SK-N-SH (cell line): ENCODE measurements at regions not wholly inside any gene's neighbourhood (a gene's known extent, or its start where the extent isn't known, plus 50 kb on each side); places are given as distances from the start of the nearest gene placed in this dataset.

Experiments used
- CTCF ChIA-PET: fragments of 300-600, 350-600 bp; formaldehyde crosslinking; extraction: SDS; loops from one replicate; lab custom pipeline; 2021; lab: Yijun Ruan, JAX
- POLR2A ChIA-PET: fragments of 350-600 bp; sonication (Branson Sonifier 250); formaldehyde crosslinking; extraction: SDS; loops from one replicate; lab custom pipeline; 2020; ENCODE audit warnings: antibody characterized with exemption, inconsistent platforms; lab: Yijun Ruan, JAX
- DNase-seq: peaks from one replicate; pipeline ENCODE4 v3.0.0; 2012
- H2AFZ ChIP-seq: fragments of 200-600 bp; sonication (generic); 2 replicates; pipeline ENCODE4 v1.8.1; 2016; ENCODE audit warnings: antibody characterized with exemption, mild to moderate bottlenecking, low read depth
- H3F3A ChIP-seq: fragments of 200-600 bp; sonication (generic); replicated peaks from 2 replicates; pipeline ENCODE3; 2016; ENCODE audit warnings: antibody characterized with exemption, mild to moderate bottlenecking; ENCODE audit not compliant: insufficient read depth
- H3K27ac ChIP-seq, 2 experiments: fragments of 200-500 bp in 1 of 2; fragments of 200-600 bp in 1 of 2; sonication (Bioruptor generic) in 1 of 2; sonication (generic), shearing (Covaris generic) in 1 of 2; 2 replicates each; pipeline versions ENCODE4 v1.5.1 to v1.6.1; 2014 to 2016; ENCODE audit warnings: low read depth in 2 of 2, inconsistent platforms in 1 of 2, low read length in 1 of 2, mild to moderate bottlenecking in 1 of 2, mixed read lengths in 1 of 2
- H3K27me3 ChIP-seq: fragments of 200-600 bp; sonication (generic), shearing (Covaris generic); 2 replicates; pipeline ENCODE4 v1.6.1; 2016; ENCODE audit warnings: mixed run types; ENCODE audit not compliant: insufficient read depth
- H3K36me3 ChIP-seq, 2 experiments: fragments of 200-500 bp in 1 of 2; fragments of 200-600 bp in 1 of 2; sonication (Bioruptor generic) in 1 of 2; sonication (generic) in 1 of 2; replicated peaks in 1 of 2; 2 replicates each; pipeline versions ENCODE3 to v1.5.1; 2014 to 2016; ENCODE audit warnings: low read length in 1 of 2, mild to moderate bottlenecking in 1 of 2; ENCODE audit not compliant: insufficient read depth in 2 of 2, control insufficient read depth in 1 of 2
- H3K4me1 ChIP-seq, 2 experiments: fragments of 200-500 bp in 1 of 2; fragments of 200-600 bp in 1 of 2; sonication (Bioruptor generic) in 1 of 2; sonication (generic), shearing (Covaris generic) in 1 of 2; 2 replicates each; pipeline versions ENCODE4 v1.5.1 to v1.6.1; 2014 to 2016; ENCODE audit warnings: low read depth in 1 of 2, low read length in 1 of 2, mixed run types in 1 of 2; ENCODE audit not compliant: insufficient read depth in 2 of 2, control insufficient read depth in 1 of 2
- H3K4me2 ChIP-seq: fragments of 200-600 bp; sonication (generic), shearing (Covaris generic); 2 replicates; pipeline ENCODE4 v1.6.1; 2017; ENCODE audit warnings: mixed run types
- H3K4me3 ChIP-seq, 2 experiments: fragments of 200-500 bp in 1 of 2; fragments of 200-600 bp in 1 of 2; sonication (Bioruptor generic) in 1 of 2; sonication (generic), shearing (Covaris generic) in 1 of 2; 2 replicates each; pipeline versions ENCODE4 v1.5.1 to v1.8.1; 2014 to 2016; ENCODE audit warnings: low read depth in 2 of 2, inconsistent platforms in 1 of 2, low read length in 1 of 2, mild to moderate bottlenecking in 1 of 2, mixed read lengths in 1 of 2, moderate library complexity in 1 of 2
- H3K79me2 ChIP-seq: fragments of 200-600 bp; sonication (generic); 2 replicates; pipeline ENCODE4 v1.8.1; 2017; ENCODE audit warnings: mild to moderate bottlenecking; ENCODE audit not compliant: insufficient read depth
- H3K9ac ChIP-seq: fragments of 200-600 bp; sonication (generic); 2 replicates; pipeline ENCODE4 v1.6.1; 2017; ENCODE audit warnings: mixed run types
- H3K9me2 ChIP-seq: fragments of 200-600 bp; sonication (generic); 2 replicates; pipeline ENCODE4 v1.6.1; 2017; ENCODE audit warnings: mixed run types
- H3K9me3 ChIP-seq: fragments of 200-600 bp; sonication (generic); 2 replicates; pipeline ENCODE4 v1.6.1; 2017; ENCODE audit warnings: mixed run types, mild to moderate bottlenecking, moderate library complexity
- H4K20me1 ChIP-seq: fragments of 200-600 bp; sonication (generic); 2 replicates; pipeline ENCODE4 v1.6.1; 2017; ENCODE audit warnings: mild to moderate bottlenecking, mixed run types; ENCODE audit not compliant: insufficient read depth
- CHD2 ChIP-seq: fragments of 150-350 bp; IDR thresholded peaks from 2 replicates; pipeline ENCODE4 v1.6.1; 2018; ENCODE audit warnings: low read length; ENCODE audit not compliant: partially characterized antibody
- CTCF ChIP-seq: fragments of 200-600 bp; sonication (generic); IDR thresholded peaks from 2 replicates; pipeline ENCODE4 v1.6.1; 2017; ENCODE audit warnings: antibody characterized with exemption, mild to moderate bottlenecking, moderate library complexity
- FOSL2 ChIP-seq: IDR thresholded peaks from 2 replicates; pipeline ENCODE4 v1.4.0; 2012; ENCODE audit warnings: low read depth, mild to moderate bottlenecking, moderate library complexity, borderline replicate concordance
- FOXJ3 ChIP-seq: sonication (generic); formaldehyde crosslinking; IDR thresholded peaks from 2 replicates; pipeline ENCODE4 v1.5.1; 2020; ENCODE audit warnings: mild to moderate bottlenecking, missing genetic modification reagents
- GATA2 ChIP-seq: sonication (generic); formaldehyde crosslinking; IDR thresholded peaks from 2 replicates; pipeline ENCODE4 v1.5.0; 2020; ENCODE audit warnings: mild to moderate bottlenecking, missing genetic modification reagents
- IRF3 ChIP-seq: fragments of 150-350 bp; IDR thresholded peaks from 2 replicates; pipeline ENCODE4 v1.6.1; 2016; ENCODE audit warnings: mild to moderate bottlenecking, low read depth, low read length
- MAX ChIP-seq: IDR thresholded peaks from 2 replicates; pipeline ENCODE4 v1.4.0; 2012; ENCODE audit warnings: low read depth
- MEF2A ChIP-seq: IDR thresholded peaks from 2 replicates; pipeline ENCODE4 v1.4.0; 2012; ENCODE audit warnings: low read depth, borderline replicate concordance
- MXI1 ChIP-seq: IDR thresholded peaks from 2 replicates; pipeline ENCODE4 v1.6.1; 2012; ENCODE audit warnings: mild to moderate bottlenecking, low read depth, low read length, improper control_type of control experiment
- NFIC ChIP-seq: IDR thresholded peaks from 2 replicates; pipeline ENCODE4 v1.4.0; 2012; ENCODE audit warnings: borderline replicate concordance
- NRF1 ChIP-seq: IDR thresholded peaks from 2 replicates; pipeline ENCODE4 v1.6.1; 2012; ENCODE audit warnings: low read depth, mild to moderate bottlenecking, low read length
- PBX3 ChIP-seq: IDR thresholded peaks from 2 replicates; pipeline ENCODE4; 2012
- POLR2AphosphoS5 ChIP-seq: IDR thresholded peaks from 2 replicates; pipeline ENCODE4 v1.6.1; 2012; ENCODE audit warnings: low read depth, low read length
- RFX5 ChIP-seq: IDR thresholded peaks from 2 replicates; pipeline ENCODE4 v1.6.1; 2012; ENCODE audit warnings: mild to moderate bottlenecking, improper control_type of control experiment, low read length
- TAF1 ChIP-seq: IDR thresholded peaks from 2 replicates; pipeline ENCODE4 v1.6.1; 2012; ENCODE audit warnings: low read depth, mild to moderate bottlenecking, low read length, moderate library complexity, borderline replicate concordance
- TCF12 ChIP-seq: IDR thresholded peaks from 2 replicates; pipeline ENCODE4 v1.4.0; 2012
- USF2 ChIP-seq: fragments of 150-350 bp; IDR thresholded peaks from 2 replicates; pipeline ENCODE4 v1.6.1; 2017; ENCODE audit warnings: antibody characterized with exemption, low read length, low read depth, borderline replicate concordance
- WGBS: methylation state at CpG from one replicate; pipeline ENCODE4 v1.1.6; 2017; ENCODE audit warnings: low lambda C conversion rate; 5-methylcytosine and 5-hydroxymethylcytosine counted together

- no peak overlapping the region for H3K27ac ChIP-seq
- no peak for TF ChIP-seq IRF3
- no peak for TF ChIP-seq MXI1
- TF ChIP-seq MAX = no peak
- no peak for TF ChIP-seq CTCF
- no peak for TF ChIP-seq FOSL2
- TF ChIP-seq NRF1 = no peak
- TF ChIP-seq CHD2 = no peak
- TF ChIP-seq TAF1 = no peak
- TF ChIP-seq GATA2 = no peak
- TF ChIP-seq FOXJ3 (CRISPR knock-in tag) = no peak
- TF ChIP-seq PBX3 = no peak
- no peak for TF ChIP-seq USF2
- TF ChIP-seq RFX5 = no peak
- TF ChIP-seq TCF12 = no peak
- no peak for TF ChIP-seq MEF2A
- no peak for TF ChIP-seq POLR2AphosphoS5
- no peak for TF ChIP-seq NFIC
- H3F3A ChIP-seq = no peaks in the 10 kb centered on the region
- no peaks in the 10 kb centered on the region for H3K27me3 ChIP-seq
- 8% methylated on average over 1 of the region's 1 CpG for WGBS
- ChIA-PET CTCF (interaction anchor here (1.1 kb wide), 1 partner anchor 11 kb away, joined by 4 read pairs; no protein-coding TSS in a partner anchor), POLR2A (no interaction called here)
- H3K4me2 ChIP-seq = no peak overlapping the region
- H4K20me1 ChIP-seq = no peaks in the 10 kb centered on the region
- no peak overlapping the region for H3K4me3 ChIP-seq
- no peaks in the 10 kb centered on the region for H3K36me3 ChIP-seq
- H3K4me1 ChIP-seq = no peaks in the 10 kb centered on the region
- no peak overlapping the region for H3K9ac ChIP-seq
- DNase-seq = no peak
- H3K79me2 ChIP-seq = no peaks in the 10 kb centered on the region
- H3K9me3 ChIP-seq = no peaks in the 10 kb centered on the region
- H2AFZ ChIP-seq = no peak overlapping the region
- no peaks in the 10 kb centered on the region for H3K9me2 ChIP-seq
Observed at GRCh38 chr16:76856112-76856511, 334.9 kb upstream of the MON1B start.
